Natural killer cell treated with Interleukin-12 subunit alpha and Interleukin-12 subunit beta and Interleukin-15 and Interleukin-18, amount 100 ng/mL, for 72 hours (primary cell): ENCODE measurements at regions not wholly inside any gene's neighbourhood (a gene's known extent, or its start where the extent isn't known, plus 50 kb on each side); places are given as distances from the start of the nearest gene placed in this dataset.
"Not testable (repeated sequence)": the region's sequence is repeated elsewhere in the genome, so short reads cannot be mapped to it uniquely, and the experiment has no call there.

Experiments used
- ATAC-seq, 2 donors: fragments of 150-1000 bp; cut with Tn5 transposase in 1 of 2; sonication (Bioruptor Pico), chemical (Tn5 transposase) in 1 of 2; 2 replicates each; pipeline ENCODE4 v1.10.0; 2021
- DNase-seq: peaks from one replicate; pipeline ENCODE4 v3.0.0; 2022; ENCODE audit warnings: low spot score
- H3K27ac Mint-ChIP-seq, 2 donors: 1 replicate in 1 of 2; 2 replicates in 1 of 2; pipeline ENCODE4 v1.8.0; 2022; ENCODE audit warnings: mixed read lengths in 2 of 2, mild to moderate bottlenecking in 1 of 2, moderate library complexity in 1 of 2
- H3K27me3 Mint-ChIP-seq, 2 donors: 1 replicate in 1 of 2; 2 replicates in 1 of 2; pipeline ENCODE4 v1.8.0; 2022; ENCODE audit warnings: mixed read lengths in 2 of 2
- H3K36me3 Mint-ChIP-seq: one replicate; pipeline ENCODE4 v1.8.0; 2022; ENCODE audit warnings: mixed read lengths
- H3K4me1 Mint-ChIP-seq, 2 donors: 1 replicate in 1 of 2; 2 replicates in 1 of 2; pipeline ENCODE4 v1.8.0; 2022; ENCODE audit warnings: low read depth in 2 of 2, mixed read lengths in 2 of 2, mild to moderate bottlenecking in 1 of 2
- H3K4me3 Mint-ChIP-seq: one replicate; pipeline ENCODE4 v1.8.0; 2022; ENCODE audit warnings: mixed read lengths
- H3K9me3 Mint-ChIP-seq: 2 replicates; pipeline ENCODE4 v1.8.0; 2022; ENCODE audit warnings: mixed read lengths

- Mint-ChIP-seq H3K9me3 (no peaks in the 10 kb centered on the region), H3K27ac (no peak overlapping the region), H3K4me1 (no peaks in the 10 kb centered on the region)
Observed at GRCh38 chr10:111298031-111298430, 221.2 kb downstream of the ADRA2A start.

GRCh38 chr10:111299037-111299436, 222.2 kb downstream of the ADRA2A start:
- no peaks in the 10 kb centered on the region for H3K4me1 Mint-ChIP-seq
- H3K27me3 Mint-ChIP-seq: peaks cover 19 to 43% of the 10 kb centered on the region in 2 donors
- no peak overlapping the region for H3K27ac Mint-ChIP-seq
- no peak overlapping the region for H3K4me3 Mint-ChIP-seq
- no peaks in the 10 kb centered on the region for H3K9me3 Mint-ChIP-seq
- DNase-seq (no peak), ATAC-seq (no peak)
- no peaks in the 10 kb centered on the region for H3K36me3 Mint-ChIP-seq

More at GRCh38 chr10:111298031-111298430, 221.2 kb downstream of the ADRA2A start:
- Mint-ChIP-seq H3K4me3 (no peak overlapping the region), H3K27me3 (peaks cover 19 to 53% of the 10 kb centered on the region in 2 donors), H3K36me3 (no peaks in the 10 kb centered on the region)
- no peak for ATAC-seq
- DNase-seq: no peak

- Mint-ChIP-seq H3K36me3 (no peaks in the 10 kb centered on the region), H3K9me3 (no peaks in the 10 kb centered on the region), H3K4me3 (no peak overlapping the region), H3K27ac (no peak overlapping the region), H3K27me3 (peaks cover 8 to 16% of the 10 kb centered on the region in 2 donors), H3K4me1 (no peaks in the 10 kb centered on the region)
- DNase-seq (no peak), ATAC-seq (no peak)
Observed at GRCh38 chr10:111303887-111304286, 227.1 kb downstream of the ADRA2A start.

- Mint-ChIP-seq H3K27ac (no peak overlapping the region), H3K4me3 (no peak overlapping the region), H3K4me1 (no peaks in the 10 kb centered on the region), H3K9me3 (peaks cover 4% of the 10 kb centered on the region), H3K36me3 (no peaks in the 10 kb centered on the region), H3K27me3 (peaks cover 12 to 63% of the 10 kb centered on the region in 2 donors)
- DNase-seq (no peak), ATAC-seq (no peak)
Observed at GRCh38 chr10:111316722-111317212, 239.9 kb downstream of the ADRA2A start.

GRCh38 chr10:111319866-111320265, 243.0 kb downstream of the ADRA2A start:
- no peaks in the 10 kb centered on the region for H3K4me1 Mint-ChIP-seq
- ATAC-seq (no peak), DNase-seq (no peak)
- peaks cover 12 to 63% of the 10 kb centered on the region in 2 donors for H3K27me3 Mint-ChIP-seq
- H3K36me3 Mint-ChIP-seq: no peaks in the 10 kb centered on the region
- H3K4me3 Mint-ChIP-seq: no peak overlapping the region
- no peak overlapping the region for H3K27ac Mint-ChIP-seq
- peaks cover 4% of the 10 kb centered on the region for H3K9me3 Mint-ChIP-seq

- Mint-ChIP-seq H3K9me3 (peaks cover 4% of the 10 kb centered on the region), H3K36me3 (no peaks in the 10 kb centered on the region), H3K27ac (no peak overlapping the region), H3K27me3 (peaks cover 6 to 36% of the 10 kb centered on the region in 2 donors), H3K4me1 (no peaks in the 10 kb centered on the region), H3K4me3 (no peak overlapping the region)
- ATAC-seq (no peak), DNase-seq (no peak)
Observed at GRCh38 chr10:111323389-111323966, 246.6 kb downstream of the ADRA2A start.

GRCh38 chr10:111332174-111332573, 255.3 kb downstream of the ADRA2A start:
- not testable (repeated sequence) for H3K36me3 Mint-ChIP-seq, H3K9me3 Mint-ChIP-seq, ATAC-seq, H3K4me1 Mint-ChIP-seq, DNase-seq, H3K27me3 Mint-ChIP-seq, H3K4me3 Mint-ChIP-seq, H3K27ac Mint-ChIP-seq

GRCh38 chr10:111335826-111336225, 259.0 kb downstream of the ADRA2A start:
- DNase-seq: no peak
- Mint-ChIP-seq H3K36me3 (peaks cover 9% of the 10 kb centered on the region), H3K27ac (no peak overlapping the region), H3K9me3 (peaks cover 9% of the 10 kb centered on the region), H3K4me1 (no peaks in the 10 kb centered on the region), H3K4me3 (no peak overlapping the region), H3K27me3 (peaks cover 0 to 11% of the 10 kb centered on the region in 2 donors)
- ATAC-seq: no peak

GRCh38 chr10:111338035-111338434, 261.2 kb downstream of the ADRA2A start:
- no peak overlapping the region for H3K27ac Mint-ChIP-seq
- H3K4me1 Mint-ChIP-seq: no peaks in the 10 kb centered on the region
- H3K36me3 Mint-ChIP-seq: peaks cover 17% of the 10 kb centered on the region
- H3K4me3 Mint-ChIP-seq: no peak overlapping the region
- ATAC-seq (no peak), DNase-seq (no peak)
- peaks cover 0 to 4% of the 10 kb centered on the region in 2 donors for H3K27me3 Mint-ChIP-seq
- peaks cover 9% of the 10 kb centered on the region for H3K9me3 Mint-ChIP-seq

- peaks cover 17% of the 10 kb centered on the region for H3K36me3 Mint-ChIP-seq
- no peak overlapping the region for H3K27ac Mint-ChIP-seq
- H3K27me3 Mint-ChIP-seq: peaks cover 0 to 4% of the 10 kb centered on the region in 2 donors
- no peak overlapping the region for H3K4me3 Mint-ChIP-seq
- no peak for ATAC-seq
- no peaks in the 10 kb centered on the region for H3K4me1 Mint-ChIP-seq
- H3K9me3 Mint-ChIP-seq: peaks cover 13% of the 10 kb centered on the region
- no peak for DNase-seq
Observed at GRCh38 chr10:111338805-111339204, 262.0 kb downstream of the ADRA2A start.

- no peak for DNase-seq
- ATAC-seq: no peak
- no peak overlapping the region for H3K27ac Mint-ChIP-seq
- no peaks in the 10 kb centered on the region for H3K4me1 Mint-ChIP-seq
- H3K4me3 Mint-ChIP-seq: no peak overlapping the region
- peaks cover 9% of the 10 kb centered on the region for H3K9me3 Mint-ChIP-seq
- peaks cover 0 to 1% of the 10 kb centered on the region in 2 donors for H3K27me3 Mint-ChIP-seq
- H3K36me3 Mint-ChIP-seq: peaks cover 17% of the 10 kb centered on the region
Observed at GRCh38 chr10:111344804-111345203, 268.0 kb downstream of the ADRA2A start.

GRCh38 chr10:111347386-111348013, 270.7 kb downstream of the ADRA2A start:
- no peaks in the 10 kb centered on the region for H3K36me3 Mint-ChIP-seq
- no peak overlapping the region for H3K27ac Mint-ChIP-seq
- H3K9me3 Mint-ChIP-seq: peaks cover 3% of the 10 kb centered on the region
- ATAC-seq: no peak
- peaks cover 3 to 17% of the 10 kb centered on the region in 2 donors for H3K27me3 Mint-ChIP-seq
- no peak for DNase-seq
- H3K4me1 Mint-ChIP-seq: no peaks in the 10 kb centered on the region
- H3K4me3 Mint-ChIP-seq: no peak overlapping the region

GRCh38 chr10:111348076-111348475, 271.2 kb downstream of the ADRA2A start:
- Mint-ChIP-seq H3K4me1 (no peaks in the 10 kb centered on the region), H3K4me3 (no peak overlapping the region), H3K9me3 (peaks cover 3% of the 10 kb centered on the region)

GRCh38 chr10:111354859-111355258, 278.0 kb downstream of the ADRA2A start:
- Mint-ChIP-seq H3K27ac (no peak overlapping the region), H3K4me3 (no peak overlapping the region), H3K27me3 (peaks cover 12 to 55% of the 10 kb centered on the region in 2 donors), H3K36me3 (no peaks in the 10 kb centered on the region), H3K9me3 (no peaks in the 10 kb centered on the region), H3K4me1 (no peaks in the 10 kb centered on the region)
- DNase-seq (no peak), ATAC-seq (no peak)

More at GRCh38 chr10:111348076-111348475, 271.2 kb downstream of the ADRA2A start:
- no peak overlapping the region for H3K27ac Mint-ChIP-seq
- ATAC-seq: no peak
- no peak for DNase-seq
- peaks cover 5 to 21% of the 10 kb centered on the region in 2 donors for H3K27me3 Mint-ChIP-seq
- H3K36me3 Mint-ChIP-seq: no peaks in the 10 kb centered on the region
